OCI-LY1 (cell line): ENCODE measurements at regions not wholly inside any gene's neighbourhood (a gene's known extent, or its start where the extent isn't known, plus 50 kb on each side); places are given as distances from the start of the nearest gene placed in this dataset.

Experiments
- H2AFZ ChIP-seq: fragments of 200-600 bp; sonication (generic), shearing (Covaris generic); 2 replicates; pipeline ENCODE4 v1.6.0; 2014; ENCODE audit warnings: antibody characterized with exemption, mild to moderate bottlenecking, low read length
- H3F3A ChIP-seq: fragments of 200-600 bp; sonication (generic), shearing (Covaris generic); 2 replicates; pipeline ENCODE4 v1.6.0; 2014; ENCODE audit warnings: mild to moderate bottlenecking, antibody characterized with exemption, low read length, moderate library complexity; ENCODE audit not compliant: insufficient read depth
- H3K27ac ChIP-seq: fragments of 200-600 bp; sonication (generic); 2 replicates; pipeline ENCODE4 v1.5.1; 2014; ENCODE audit warnings: low read length, mixed run types, mild to moderate bottlenecking, low read depth; ENCODE audit not compliant: poor library complexity, severe bottlenecking
- H3K27me3 ChIP-seq: fragments of 200-600 bp; sonication (generic); 2 replicates; pipeline ENCODE4 v1.6.0; 2014; ENCODE audit warnings: antibody characterized with exemption, mild to moderate bottlenecking, low read length, moderate library complexity; ENCODE audit not compliant: insufficient read depth
- H3K36me3 ChIP-seq: fragments of 200-600 bp; sonication (generic); 2 replicates; pipeline ENCODE4 v1.6.1; 2014; ENCODE audit warnings: mild to moderate bottlenecking, antibody characterized with exemption, low read length, moderate library complexity, mixed read lengths; ENCODE audit not compliant: insufficient read depth
- H3K4me1 ChIP-seq: fragments of 200-600 bp; sonication (generic); 2 replicates; pipeline ENCODE4 v1.5.1; 2014; ENCODE audit warnings: mild to moderate bottlenecking, low read length, moderate library complexity; ENCODE audit not compliant: insufficient read depth, severe bottlenecking
- H3K4me2 ChIP-seq: fragments of 200-600 bp; sonication (generic), shearing (Covaris generic); 2 replicates; pipeline ENCODE4 v1.6.1; 2014; ENCODE audit warnings: low read length
- H3K4me3 ChIP-seq: fragments of 200-600 bp; sonication (generic); 2 replicates; pipeline ENCODE4 v1.5.1; 2014; ENCODE audit warnings: low read length, low read depth, mild to moderate bottlenecking, mixed read lengths; ENCODE audit not compliant: poor library complexity, severe bottlenecking
- H3K79me2 ChIP-seq: fragments of 200-600 bp; shearing (Covaris generic); 2 replicates; pipeline ENCODE4 v1.6.1; 2016; ENCODE audit warnings: mixed run types, low read length, mixed read lengths; ENCODE audit not compliant: insufficient read depth
- H3K9ac ChIP-seq: fragments of 200-600 bp; sonication (generic), shearing (Covaris generic); 2 replicates; pipeline ENCODE4 v1.6.1; 2014; ENCODE audit warnings: mild to moderate bottlenecking, low read length, mixed read lengths
- H3K9me2 ChIP-seq: fragments of 200-600 bp; sonication (generic), shearing (Covaris generic); 2 replicates; pipeline ENCODE4 v1.6.1; 2014; ENCODE audit warnings: low read depth, mild to moderate bottlenecking, low read length, mixed read lengths
- H3K9me3 ChIP-seq: fragments of 200-600 bp; shearing (Covaris generic); 2 replicates; pipeline ENCODE4 v1.6.1; 2014; ENCODE audit warnings: low read length, mixed read lengths
- H4K20me1 ChIP-seq: fragments of 200-600 bp; sonication (generic), shearing (Covaris generic); 2 replicates; pipeline ENCODE4 v1.6.0; 2016; ENCODE audit warnings: mild to moderate bottlenecking, low read length; ENCODE audit not compliant: insufficient read depth
- CTCF ChIP-seq: fragments of 200-600 bp; sonication (generic), shearing (Covaris generic); IDR thresholded peaks from 2 replicates; pipeline ENCODE4 v1.5.1; 2017; ENCODE audit warnings: mild to moderate bottlenecking, antibody characterized with exemption, low read length, moderate library complexity, mixed read lengths
- EZH2 ChIP-seq: fragments of 200-600 bp; sonication (generic), shearing (Covaris generic); IDR thresholded peaks from 2 replicates; pipeline ENCODE4 v1.8.0; 2017; ENCODE audit warnings: borderline replicate concordance, mixed run types, mild to moderate bottlenecking, antibody characterized with exemption, low read length, moderate library complexity, mixed read lengths

- Histone ChIP-seq H3K27ac (no peak overlapping the region), H3K4me2 (no peak overlapping the region), H3K9me2 (no peaks in the 10 kb centered on the region), H3K27me3 (no peaks in the 10 kb centered on the region), H3K9me3 (no peaks in the 10 kb centered on the region), H3K9ac (no peak overlapping the region), H3K4me3 (no peak overlapping the region), H3K79me2 (no peaks in the 10 kb centered on the region), H2AFZ (no peak overlapping the region), H3K4me1 (no peaks in the 10 kb centered on the region), H4K20me1 (no peaks in the 10 kb centered on the region), H3F3A (no peaks in the 10 kb centered on the region), H3K36me3 (no peaks in the 10 kb centered on the region)
- TF ChIP-seq EZH2 = no peak
- TF ChIP-seq CTCF = no peak
Observed at GRCh38 chr3:64924961-64925360, 237.2 kb upstream of the ADAMTS9 start.

GRCh38 chr3:64922213-64922612 lies 234.4 kb upstream of the ADAMTS9 start:
- Histone ChIP-seq H3K4me2 (no peak overlapping the region), H3K9me3 (no peaks in the 10 kb centered on the region), H3K9me2 (no peaks in the 10 kb centered on the region), H3K4me1 (no peaks in the 10 kb centered on the region), H4K20me1 (no peaks in the 10 kb centered on the region), H3K27ac (no peak overlapping the region), H3K4me3 (no peak overlapping the region), H3K36me3 (no peaks in the 10 kb centered on the region), H3K9ac (no peak overlapping the region), H3K79me2 (no peaks in the 10 kb centered on the region), H3F3A (no peaks in the 10 kb centered on the region), H3K27me3 (no peaks in the 10 kb centered on the region), H2AFZ (no peak overlapping the region)
- TF ChIP-seq EZH2 = no peak
- no peak for TF ChIP-seq CTCF

GRCh38 chr3:64921281-64922065 lies 233.7 kb upstream of the ADAMTS9 start:
- H3K27me3 ChIP-seq = no peaks in the 10 kb centered on the region
- H3K9ac ChIP-seq = no peak overlapping the region
- no peak overlapping the region for H3K4me3 ChIP-seq
- TF ChIP-seq CTCF (no peak), EZH2 (no peak)
- no peaks in the 10 kb centered on the region for H3F3A ChIP-seq
- no peaks in the 10 kb centered on the region for H3K4me1 ChIP-seq
- no peaks in the 10 kb centered on the region for H4K20me1 ChIP-seq
- H3K4me2 ChIP-seq = no peak overlapping the region
- no peak overlapping the region for H3K27ac ChIP-seq
- no peak overlapping the region for H2AFZ ChIP-seq
- no peaks in the 10 kb centered on the region for H3K36me3 ChIP-seq
- H3K9me3 ChIP-seq = no peaks in the 10 kb centered on the region
- H3K9me2 ChIP-seq = no peaks in the 10 kb centered on the region
- H3K79me2 ChIP-seq = no peaks in the 10 kb centered on the region
